ENCODE measurements at regions not wholly inside any gene's neighbourhood (a gene's known extent, or its start where the extent isn't known, plus 50 kb on each side); places are given as distances from the start of the nearest gene placed in this dataset.
"Not testable (repeated sequence)": the region's sequence is repeated elsewhere in the genome, so short reads cannot be mapped to it uniquely, and the experiment has no call there.

GRCh38 chr4:94155404-94155803, 52.3 kb upstream of the SMARCAD1 start:
- DNase-seq (ENCODE audit: low spot score): not testable (repeated sequence)

- DNase-seq (ENCODE audit: low spot score): no peak
Measured at GRCh38 chr4:94156826-94157225, 50.8 kb upstream of the SMARCAD1 start.

Data from D341Med (cell line).